ENCODE measurements at regions not wholly inside any gene's neighbourhood (a gene's known extent, or its start where the extent isn't known, plus 50 kb on each side); places are given as distances from the start of the nearest gene placed in this dataset.
"Not testable (repeated sequence)": the region's sequence is repeated elsewhere in the genome, so short reads cannot be mapped to it uniquely, and the experiment has no call there.

DNA sequence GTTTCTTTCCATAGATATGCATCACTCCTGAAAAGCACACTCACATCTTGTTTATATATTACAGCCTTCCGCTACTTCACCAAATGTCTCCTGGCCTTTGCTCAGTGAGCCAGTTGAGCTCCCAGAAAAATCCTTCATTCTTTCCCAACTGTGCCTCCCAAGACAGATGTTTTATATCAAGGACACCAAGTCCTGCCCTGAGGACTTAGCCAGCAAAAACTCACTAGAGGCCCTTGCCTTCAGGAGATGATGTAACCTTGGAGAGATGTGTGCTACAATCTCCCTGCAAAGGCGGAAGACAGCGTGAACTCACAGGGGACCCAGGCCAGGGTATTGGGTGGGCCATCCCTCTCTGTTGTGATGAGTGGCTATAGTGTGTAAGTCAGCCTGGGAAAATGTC, 86.1 kb upstream of the CTAGE1 start:
- DNase-seq (ENCODE audit: low spot score), result no peak

DNA sequence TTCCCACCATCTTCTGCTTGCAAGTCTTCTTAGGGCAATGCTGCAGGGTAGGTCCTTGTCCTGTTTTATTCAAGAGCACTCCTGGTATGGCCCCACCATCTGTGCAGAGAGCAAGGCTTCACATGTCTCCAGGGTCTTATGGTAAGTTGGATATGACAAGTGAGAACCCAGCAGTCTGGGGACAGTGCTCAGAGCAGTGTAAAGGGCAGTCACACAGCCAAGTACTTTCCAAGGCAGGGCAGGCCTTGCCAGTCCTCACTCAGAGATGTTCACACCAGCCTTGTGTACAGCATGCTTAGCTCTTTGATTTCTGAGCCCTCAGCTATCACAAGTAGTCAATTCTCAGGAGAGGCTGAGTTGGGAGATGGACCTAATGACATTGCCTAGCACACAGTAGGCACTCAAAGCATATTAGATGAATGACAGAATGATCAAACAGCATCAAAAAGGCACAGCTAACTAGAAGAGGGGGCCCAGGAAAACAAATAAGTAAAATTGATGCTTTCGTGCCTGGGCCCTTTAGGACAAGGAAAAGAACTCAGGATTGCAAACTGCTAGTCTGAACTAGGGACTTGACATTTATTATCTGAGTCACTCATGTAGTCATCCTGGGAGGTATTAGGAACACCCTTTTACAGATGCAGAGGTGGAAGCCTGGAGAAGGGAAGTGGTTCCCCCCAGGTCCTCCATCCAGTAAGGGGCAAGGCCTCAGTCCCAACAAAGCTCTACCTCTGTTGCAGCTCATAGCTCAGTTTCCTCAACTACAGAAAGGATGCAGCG, 86.7 kb upstream of the CTAGE1 start:
- no peak for DNase-seq (ENCODE audit: low spot score)

DNA sequence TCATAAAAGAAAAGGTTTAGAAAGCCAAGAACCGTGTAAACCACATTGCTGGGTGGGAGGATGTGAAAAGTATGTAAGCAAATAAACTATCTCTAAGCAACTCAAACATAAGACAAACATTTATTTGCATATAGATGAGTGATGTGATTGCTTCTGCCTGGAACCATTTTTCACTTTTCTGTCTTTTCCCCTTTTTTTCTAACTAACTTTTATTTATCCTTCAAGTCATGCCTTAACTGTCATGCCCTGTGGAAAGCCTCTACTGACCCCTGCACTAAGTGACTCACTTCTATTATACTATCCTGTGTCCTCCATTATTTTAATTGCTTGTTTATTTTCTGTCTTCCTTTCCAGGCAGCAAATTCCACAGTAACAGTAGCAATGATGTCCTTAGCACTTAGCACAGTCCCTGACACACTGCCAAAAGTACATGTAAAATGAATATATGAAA, 87.5 kb upstream of the CTAGE1 start:
- DNase-seq (ENCODE audit: low spot score), result no peak

DNA sequence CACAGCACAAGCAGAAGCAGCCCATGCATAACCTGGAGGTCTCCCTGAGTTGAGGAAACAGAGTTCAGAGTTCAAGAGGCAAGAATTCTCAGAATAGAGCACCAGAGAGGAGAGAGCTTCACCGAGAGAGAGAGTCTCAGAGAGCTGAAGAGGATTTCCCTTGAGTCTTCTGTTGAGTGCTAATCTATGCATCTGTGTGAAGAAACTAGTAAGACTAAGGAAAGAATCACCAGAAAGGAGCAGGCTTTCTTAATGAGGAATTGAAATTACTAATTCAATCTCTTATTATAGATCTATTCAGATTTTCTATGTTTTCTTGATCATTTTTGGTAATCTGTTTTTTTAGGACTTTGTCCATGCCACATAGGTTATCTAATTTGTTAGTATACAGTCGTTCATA, 89.3 kb upstream of the CTAGE1 start:
- no peak for DNase-seq (ENCODE audit: low spot score)

DNA sequence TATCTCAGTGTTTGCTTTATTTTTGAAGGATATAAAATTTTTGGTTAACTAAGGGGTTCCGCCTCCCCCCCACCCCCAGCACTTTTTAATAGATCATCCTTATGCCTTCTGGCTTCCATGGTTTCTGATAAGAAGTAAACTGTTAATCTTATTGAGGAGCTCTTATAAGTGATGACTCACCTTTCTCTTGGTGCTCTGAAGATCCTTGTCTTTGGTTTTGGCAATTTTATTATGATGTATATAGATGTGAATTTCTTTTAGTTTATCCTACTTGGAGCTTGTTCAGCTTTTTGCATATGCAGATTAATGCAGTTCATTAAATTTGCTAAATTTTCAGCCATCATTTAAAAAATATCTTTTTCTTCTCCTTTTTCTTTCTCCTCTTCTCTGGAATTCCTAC, 91.7 kb upstream of the CTAGE1 start:
- no peak for DNase-seq (ENCODE audit: low spot score)

DNA sequence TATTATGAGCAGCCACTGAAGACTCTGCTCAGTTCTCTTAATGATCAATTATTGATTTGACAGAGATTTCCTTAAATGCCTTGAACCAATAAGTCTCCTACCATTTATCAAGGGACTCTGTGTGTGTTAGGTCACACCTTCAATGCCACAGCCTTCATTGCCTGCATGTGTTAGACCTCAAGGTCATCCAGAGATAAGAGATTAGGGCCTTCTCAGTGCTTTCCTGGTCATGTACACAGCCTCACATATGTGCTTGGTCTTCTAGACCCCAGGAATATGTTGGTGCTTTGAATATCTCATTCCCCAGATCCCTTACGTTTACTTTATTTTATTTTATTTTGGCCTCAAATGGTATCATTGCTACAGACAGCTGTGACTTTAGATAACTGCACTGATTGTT, 93.0 kb upstream of the CTAGE1 start:
- no peak for DNase-seq (ENCODE audit: low spot score)

DNA sequence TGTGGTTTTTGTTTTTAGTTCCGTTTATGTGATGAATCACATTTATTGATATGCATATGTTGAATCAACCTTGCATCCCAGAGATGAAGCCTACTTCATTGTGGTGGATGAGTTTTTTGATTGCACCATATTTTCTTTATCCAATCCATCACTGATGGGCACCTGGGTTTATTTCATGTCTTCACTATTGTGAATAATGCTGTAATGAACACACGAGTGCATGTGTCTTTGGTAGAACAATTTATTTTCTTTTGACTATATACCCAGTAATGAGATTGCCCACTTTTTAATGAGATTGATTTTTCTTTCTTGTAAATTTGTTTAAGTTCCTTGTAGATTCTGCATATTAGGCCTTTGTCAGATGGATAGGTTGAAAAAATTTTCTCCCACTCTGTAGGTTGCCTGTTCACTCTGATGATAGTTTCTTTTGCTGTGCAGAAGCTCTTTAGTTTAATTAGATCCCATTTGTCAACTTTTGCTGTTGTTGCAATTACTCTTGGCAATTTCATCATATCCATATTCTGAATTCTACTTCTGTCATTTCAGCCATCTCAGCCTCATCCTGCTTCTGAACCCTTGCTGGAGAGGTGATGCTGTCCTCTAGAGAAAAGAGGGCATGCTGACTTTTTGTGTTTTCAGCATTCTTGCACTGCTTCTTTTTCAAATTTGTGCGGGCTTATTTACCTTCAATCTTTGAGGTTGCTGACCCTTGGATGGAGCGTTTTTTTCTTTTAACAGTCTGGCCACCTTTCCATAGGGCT, 96.2 kb upstream of the CTAGE1 start:
- no peak for DNase-seq (ENCODE audit: low spot score)

DNA sequence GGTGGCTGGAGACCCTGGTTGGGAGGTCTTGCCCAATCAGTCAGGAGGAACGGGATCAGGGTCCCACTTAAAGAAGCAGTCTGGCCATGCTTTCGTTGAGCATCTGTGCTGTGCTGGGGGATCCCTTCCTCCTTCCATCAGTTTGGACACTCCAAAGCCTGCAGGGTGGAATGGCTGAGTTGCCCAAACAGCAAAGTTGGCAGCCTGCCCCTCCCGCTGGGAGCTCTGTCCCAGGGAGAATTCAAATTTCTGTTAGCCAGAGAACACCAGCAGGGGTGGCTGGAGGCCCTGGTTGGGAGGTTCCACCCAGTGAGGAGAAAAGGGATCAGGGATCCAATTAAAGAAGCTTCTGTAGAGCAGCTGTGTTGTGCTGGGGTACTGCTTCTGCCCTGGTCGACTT, 96.9 kb upstream of the CTAGE1 start:
- no peak for DNase-seq (ENCODE audit: low spot score)

DNA sequence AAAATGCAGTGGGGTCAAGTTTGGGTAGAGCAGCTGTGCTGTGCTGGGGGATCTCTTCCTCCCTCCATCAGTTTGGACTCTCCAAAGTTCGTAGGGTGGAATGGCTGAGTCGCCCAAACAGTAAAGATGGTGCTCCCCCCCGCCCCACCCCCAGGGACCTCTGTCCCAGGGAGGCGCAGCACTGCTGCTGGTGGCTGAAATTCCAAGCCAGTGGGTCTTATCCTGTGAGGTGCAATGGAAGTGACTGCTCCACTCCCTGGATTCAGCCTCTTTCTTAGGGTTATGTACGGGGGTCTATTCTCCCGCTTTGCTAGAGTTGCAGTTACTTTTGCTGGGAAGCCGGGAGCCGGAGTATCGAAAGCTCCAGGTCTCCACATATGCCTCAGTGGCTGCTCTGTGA, 97.5 kb upstream of the CTAGE1 start:
- no peak for DNase-seq (ENCODE audit: low spot score)

DNA sequence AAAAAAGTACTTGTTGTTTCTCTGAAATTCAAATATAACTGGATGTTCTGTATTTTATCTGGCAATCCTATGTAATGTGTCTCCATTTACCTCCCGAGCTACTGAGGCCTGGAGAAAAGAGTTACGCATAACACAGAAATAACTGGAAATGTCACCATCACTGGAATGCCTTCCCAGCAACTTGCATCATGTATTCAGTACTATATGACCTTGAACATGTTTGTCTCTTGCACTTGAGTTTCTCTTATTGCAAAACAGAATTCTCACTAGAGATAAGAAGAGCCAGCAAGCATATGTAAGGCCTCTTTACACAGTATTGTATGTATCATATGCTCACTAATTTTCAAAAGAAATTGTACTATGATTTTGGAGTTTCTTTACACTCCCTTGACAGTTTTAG, 99.6 kb upstream of the CTAGE1 start:
- no peak for DNase-seq (ENCODE audit: low spot score)

DNA sequence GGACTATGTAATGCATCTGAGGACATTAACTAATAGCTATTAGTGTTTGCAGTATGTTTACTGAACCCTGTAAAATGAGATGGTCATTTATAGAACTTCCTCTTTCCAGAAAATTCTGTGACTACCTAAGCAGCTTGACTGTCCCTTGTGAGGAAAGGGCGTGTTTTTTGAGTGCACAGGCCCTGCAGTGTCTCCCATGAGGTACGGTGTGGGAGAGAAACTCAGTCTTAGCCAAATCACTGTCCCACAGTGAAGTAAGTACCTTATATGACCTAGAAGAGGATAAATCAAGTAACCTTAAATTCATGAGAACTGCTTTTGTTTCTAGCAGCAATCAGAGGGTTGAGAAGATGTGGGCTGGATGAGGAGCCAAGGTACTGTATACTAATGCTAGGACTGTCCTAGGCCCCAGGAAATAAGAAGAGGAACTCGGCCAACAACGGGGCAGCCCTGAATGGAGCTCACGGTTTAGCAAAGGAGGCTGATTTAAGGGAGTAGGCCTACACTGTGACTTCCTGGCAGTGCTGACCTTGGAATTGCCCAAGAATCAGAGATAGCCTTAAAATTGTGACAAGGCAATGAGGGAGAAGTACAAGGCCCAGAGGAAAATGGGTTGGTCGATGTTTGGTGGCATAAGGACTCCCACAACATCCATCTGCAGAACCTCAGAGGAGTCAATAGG, 103.5 kb upstream of the CTAGE1 start:
- no peak for DNase-seq (ENCODE audit: low spot score)

DNA sequence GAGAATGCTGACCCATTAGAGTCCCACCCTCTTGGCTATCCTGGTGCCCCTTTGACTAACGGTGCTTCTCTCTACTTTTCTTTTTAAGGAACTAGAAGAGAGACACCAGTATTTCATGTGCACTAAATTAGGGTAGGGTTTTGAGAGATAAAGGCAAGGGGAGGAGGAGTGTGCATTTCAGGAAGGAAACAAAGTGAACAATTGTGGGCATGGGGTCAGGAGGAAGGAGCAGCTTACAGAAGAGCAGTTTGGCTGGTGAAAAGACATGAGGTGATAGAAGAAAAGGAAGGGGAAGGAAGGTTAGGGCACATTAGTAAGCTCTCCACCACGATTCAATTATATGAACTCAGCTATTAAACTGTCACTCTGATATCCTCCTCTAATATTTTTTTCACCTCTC, 105.8 kb upstream of the CTAGE1 start:
- DNase-seq (ENCODE audit: low spot score), result no peak

DNA sequence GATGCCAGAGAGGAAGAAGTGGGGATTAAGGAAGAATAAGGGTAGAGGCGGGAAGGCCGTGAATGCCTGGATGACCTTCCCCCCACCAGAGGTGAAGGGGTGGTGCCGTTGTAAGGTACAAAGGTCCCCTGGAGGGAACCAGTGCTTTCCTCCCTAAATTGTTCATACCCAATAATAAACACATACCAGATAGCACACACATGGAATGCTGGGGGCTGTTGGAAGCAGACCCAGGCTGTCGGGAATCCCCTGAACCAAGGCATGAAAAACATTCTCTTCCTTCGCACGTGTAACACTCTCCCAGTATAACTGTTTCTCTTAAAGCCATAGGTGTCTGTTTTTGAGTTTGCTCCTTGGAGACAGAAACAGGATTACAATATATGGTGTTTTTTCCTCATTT, 107.1 kb upstream of the CTAGE1 start:
- no peak for DNase-seq (ENCODE audit: low spot score)

DNA sequence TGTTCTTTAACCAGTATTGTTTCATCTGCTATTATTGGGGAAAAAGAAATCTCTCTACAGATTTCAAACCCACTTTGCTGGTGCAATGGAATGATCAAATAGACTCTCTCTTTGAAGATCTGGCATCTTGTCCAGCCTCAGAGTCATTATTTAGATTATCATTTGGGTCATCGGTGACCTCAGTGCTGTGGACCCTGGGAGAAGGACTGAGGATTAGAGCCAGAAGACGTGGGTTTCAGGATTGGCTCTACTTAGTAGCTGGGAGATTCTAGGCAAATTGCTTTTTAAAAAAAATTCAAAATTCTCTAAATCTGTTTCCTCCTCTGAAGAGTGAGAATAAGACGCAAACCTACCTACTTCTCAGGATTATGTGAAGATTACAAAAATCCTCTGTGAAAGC, 107.6 kb upstream of the CTAGE1 start:
- DNase-seq (ENCODE audit: low spot score), result no peak

DNA sequence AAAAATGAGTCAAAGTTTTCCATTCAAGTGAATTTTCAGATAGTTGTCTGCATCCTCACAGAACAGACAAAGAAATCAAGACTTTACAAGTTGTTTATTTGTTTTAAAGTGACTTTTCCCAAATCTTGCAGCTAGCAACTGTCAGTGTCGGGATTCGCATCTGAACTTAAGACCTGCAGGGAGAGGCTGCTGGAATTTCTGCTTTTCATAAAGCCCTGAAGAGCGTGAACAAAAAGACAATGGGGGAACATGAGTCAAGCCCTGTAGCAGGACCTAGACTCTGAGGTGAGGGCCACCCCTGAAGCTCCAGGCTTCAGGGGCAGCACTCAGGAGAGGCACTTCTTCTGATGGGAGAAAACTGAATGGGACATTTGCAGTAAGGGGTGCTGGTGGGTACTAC, 108.2 kb upstream of the CTAGE1 start:
- no peak for DNase-seq (ENCODE audit: low spot score)

DNA sequence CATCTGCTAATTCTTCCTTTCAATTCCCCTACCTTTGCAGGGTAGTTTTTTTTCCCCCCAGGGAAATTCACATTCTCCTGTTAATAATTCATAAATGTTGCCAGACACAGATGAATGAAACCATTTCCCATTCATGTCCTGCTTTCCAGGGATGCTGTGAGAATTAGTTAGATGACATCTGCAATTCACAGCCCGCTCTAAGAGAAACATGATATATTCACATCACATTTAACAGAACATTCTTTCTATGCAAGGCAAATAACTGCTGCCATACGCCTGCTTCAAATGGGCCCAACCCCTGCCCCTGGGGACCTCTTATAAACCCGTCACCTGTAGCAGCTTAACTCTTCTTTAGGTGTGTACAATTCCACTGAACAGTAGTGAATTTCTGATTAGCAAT, 110.6 kb upstream of the CTAGE1 start:
- no peak for DNase-seq (ENCODE audit: low spot score)

DNA sequence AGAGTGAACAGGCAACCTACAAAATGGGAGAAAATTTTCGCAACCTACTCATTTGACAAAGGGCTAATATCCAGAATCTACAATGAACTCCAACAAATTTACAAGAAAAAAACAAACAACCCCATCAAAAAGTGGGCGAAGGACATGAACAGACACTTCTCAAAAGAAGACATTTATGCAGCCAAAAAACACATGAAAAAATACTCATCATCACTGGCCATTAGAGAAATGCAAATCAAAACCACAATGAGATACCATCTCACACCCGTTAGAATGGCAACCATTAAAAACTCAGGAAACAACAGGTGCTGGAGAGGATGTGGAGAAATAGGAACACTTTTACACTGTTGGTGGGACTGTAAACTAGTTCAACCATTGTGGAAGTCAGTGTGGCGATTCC, 117.0 kb upstream of the CTAGE1 start:
- DNase-seq (ENCODE audit: low spot score), result not testable (repeated sequence)

DNA sequence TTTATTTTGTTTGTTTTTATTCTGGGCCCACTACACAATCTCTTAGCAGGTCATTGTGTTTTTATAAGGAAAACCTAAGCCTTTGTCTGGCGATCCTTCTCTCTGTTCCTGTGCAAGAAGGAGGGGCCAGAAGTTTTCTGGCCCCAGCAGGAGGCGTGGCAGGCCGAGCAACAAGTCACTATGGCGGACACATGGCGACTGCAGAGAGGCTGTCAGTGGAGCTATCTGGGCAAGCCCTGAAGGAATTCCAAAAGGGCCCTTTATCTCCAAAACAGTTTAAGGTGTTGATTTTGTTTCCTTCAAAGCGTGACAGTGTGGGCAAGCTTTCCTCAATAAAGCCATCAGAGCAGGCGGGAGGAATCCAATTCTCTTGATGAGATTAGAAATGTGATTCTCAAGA, 118.8 kb upstream of the CTAGE1 start:
- no peak for DNase-seq (ENCODE audit: low spot score)

DNA sequence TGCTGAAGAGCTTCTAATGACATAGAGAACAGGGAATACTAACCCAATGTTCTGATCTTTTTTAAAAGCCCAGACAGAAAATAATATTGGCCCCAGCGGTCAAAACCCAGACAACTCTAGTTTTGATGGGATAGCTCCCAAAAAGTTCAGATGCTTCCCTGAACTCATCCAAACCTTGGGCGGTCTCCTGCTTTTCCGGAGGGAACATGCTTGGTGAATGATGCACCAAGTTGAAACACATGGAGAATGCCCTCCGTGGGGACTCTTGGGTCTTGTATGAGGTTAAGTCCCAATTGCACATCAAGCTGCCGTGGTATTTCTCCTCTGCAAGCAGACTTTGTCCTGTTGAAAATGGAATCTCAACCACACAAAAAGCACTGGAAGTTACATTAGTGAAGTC, 120.7 kb upstream of the CTAGE1 start:
- no peak for DNase-seq (ENCODE audit: low spot score)

DNA sequence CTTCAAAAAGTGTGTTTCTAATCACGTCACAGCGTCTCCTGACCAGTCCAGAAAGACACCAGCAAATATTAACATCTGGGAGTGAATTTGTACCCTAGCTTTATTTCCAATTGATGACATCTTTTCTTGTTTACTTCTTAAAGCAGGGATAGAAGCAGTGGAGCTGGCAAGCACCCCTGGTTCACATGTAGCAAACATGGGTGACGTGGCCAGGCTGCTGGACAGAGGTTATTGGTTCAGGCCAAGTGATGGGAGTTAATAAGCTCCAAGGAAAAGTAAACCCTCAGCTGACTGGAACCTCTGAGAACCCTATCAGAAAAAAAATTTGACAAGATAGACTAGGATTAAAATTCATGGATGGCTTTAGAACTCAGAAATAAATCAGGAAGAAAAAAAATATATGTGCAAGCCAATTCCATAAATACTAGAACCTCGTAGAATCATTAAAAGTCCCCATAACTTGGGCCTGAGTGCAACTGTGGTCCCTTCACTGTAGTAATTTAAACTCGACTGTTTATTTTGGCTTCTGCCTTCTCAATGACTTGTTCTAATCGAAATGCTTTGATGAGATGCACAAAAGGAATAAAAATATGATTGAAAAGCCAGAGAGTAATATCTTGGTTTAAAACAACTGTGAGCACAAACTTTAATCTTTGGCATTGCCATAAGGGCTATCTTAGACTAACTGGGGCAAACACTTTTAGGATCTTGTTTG, 121.5 kb upstream of the CTAGE1 start:
- no peak for DNase-seq (ENCODE audit: low spot score)

DNA sequence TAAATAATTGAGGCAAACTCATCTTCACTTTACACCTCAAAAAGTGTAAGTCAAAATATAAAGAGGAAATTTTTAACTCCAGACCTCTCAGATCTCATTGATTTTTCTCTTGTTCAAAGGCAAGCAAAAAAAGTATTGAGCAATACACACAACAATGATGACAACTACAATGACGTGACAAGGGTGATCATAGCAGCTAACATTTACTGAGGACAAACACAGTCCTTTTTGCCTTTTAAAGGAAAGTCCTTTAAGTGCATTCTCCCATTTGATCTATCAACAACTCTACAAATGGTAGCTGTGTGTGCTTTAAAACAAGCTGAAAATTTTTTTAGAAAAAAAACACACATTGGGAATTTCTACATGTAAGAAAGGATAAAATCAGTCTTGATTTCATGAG, 123.5 kb upstream of the CTAGE1 start:
- DNase-seq (ENCODE audit: low spot score), result no peak

DNA sequence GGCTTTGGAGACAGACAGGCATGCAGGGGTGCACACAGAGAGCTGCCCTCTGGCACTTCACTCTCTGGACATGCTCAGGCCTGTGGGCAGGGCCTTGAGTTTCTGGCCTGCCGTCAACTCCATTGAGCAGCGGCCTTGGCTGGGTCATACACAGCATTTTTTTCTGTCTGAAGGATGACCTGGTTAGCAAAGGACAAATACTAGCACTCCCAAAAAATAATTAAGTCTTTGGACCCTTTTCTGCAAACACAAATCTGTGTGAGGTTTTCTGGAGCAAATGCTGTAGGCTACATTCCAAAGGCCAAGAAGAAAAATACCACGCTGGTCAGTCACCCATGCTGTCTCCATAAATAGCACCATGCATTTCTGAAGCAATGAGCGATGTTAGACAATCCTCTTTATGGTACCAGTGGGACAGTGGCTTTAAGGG, 124.7 kb upstream of the CTAGE1 start:
- DNase-seq (ENCODE audit: low spot score), result no peak
